T-cell (primary cell): ENCODE measurements at regions not wholly inside any gene's neighbourhood (a gene's known extent, or its start where the extent isn't known, plus 50 kb on each side); places are given as distances from the start of the nearest gene placed in this dataset.
"Not testable (repeated sequence)": the region's sequence is repeated elsewhere in the genome, so short reads cannot be mapped to it uniquely, and the experiment has no call there.

Experiments used
- ATAC-seq, 4 experiments: fragments of 200-7000 bp in 3 of 4; fragments of 150-1000 bp in 1 of 4; cut with Tn5 transposase; replicated peaks in 1 of 4; 1 replicate in 3 of 4; 2 replicates in 1 of 4; pipeline ENCODE4 v1.10.0; 2021; ENCODE audit warnings: moderate library complexity in 3 of 4, mild to moderate bottlenecking in 2 of 4, moderate number of reproducible peaks in 1 of 4
- CTCF ChIA-PET, 2 donors: fragments of 300-600 bp; sonication (Branson Sonifier 250); formaldehyde crosslinking; loops; one replicate each; lab custom pipeline; 2022; ENCODE audit warnings: antibody characterized with exemption in 2 of 2; lab: Charles Lee
- POLR2A ChIA-PET, 2 donors: fragments of 300-600 bp; sonication (Branson Sonifier 250); formaldehyde crosslinking; loops; one replicate each; lab custom pipeline; 2022; ENCODE audit warnings: antibody characterized with exemption in 2 of 2; lab: Charles Lee
- DNase-seq, 35 experiments: peaks; one replicate each; pipeline versions ENCODE4 v3.0.0 to v3.0.0-alpha.2; 2013 to 2023
- H3K27ac ChIP-seq: one replicate; pipeline ENCODE4 v1.5.1; 2013; ENCODE audit warnings: low read length
- H3K27me3 ChIP-seq, 2 experiments: replicated peaks in 1 of 2; 1 replicate in 1 of 2; 2 replicates in 1 of 2; pipeline versions ENCODE4 v1.6.1 to v1.7.0; 2013; ENCODE audit warnings: low read length in 1 of 2, mixed read lengths in 1 of 2; ENCODE audit not compliant: control insufficient read depth in 2 of 2, insufficient read depth in 2 of 2; ENCODE audit errors: extremely low read depth in 1 of 2
- H3K36me3 ChIP-seq, 2 donors: 1 replicate in 1 of 2; 2 replicates in 1 of 2; pipeline versions ENCODE4 v1.6.1 to v1.7.0; 2013; ENCODE audit warnings: low read length in 1 of 2; ENCODE audit not compliant: control insufficient read depth in 2 of 2, insufficient read depth in 1 of 2; ENCODE audit errors: extremely low read depth in 1 of 2
- H3K4me1 ChIP-seq, 2 experiments: 1 replicate in 1 of 2; 2 replicates in 1 of 2; pipeline versions ENCODE4 v1.6.1 to v1.7.0; 2013; ENCODE audit warnings: low read length in 2 of 2, mixed read lengths in 1 of 2; ENCODE audit not compliant: insufficient read depth in 2 of 2, control insufficient read depth in 1 of 2; ENCODE audit errors: extremely low read depth in 1 of 2
- H3K4me3 ChIP-seq, 2 donors: 1 replicate in 1 of 2; 2 replicates in 1 of 2; pipeline versions ENCODE4 v1.5.1 to v1.7.0; 2013; ENCODE audit warnings: mild to moderate bottlenecking in 2 of 2, low read length in 1 of 2, moderate library complexity in 1 of 2; ENCODE audit not compliant: control insufficient read depth in 1 of 2; ENCODE audit errors: extremely low read depth in 1 of 2
- H3K9me3 ChIP-seq: 2 replicates; pipeline ENCODE4 v1.7.0; 2013
- H3K27ac Mint-ChIP-seq, 2 donors: one replicate each; pipeline ENCODE4 v1.8.0; 2020 to 2021; ENCODE audit warnings: mild to moderate bottlenecking in 2 of 2, mixed read lengths in 2 of 2
- H3K27me3 Mint-ChIP-seq, 2 donors: one replicate each; pipeline ENCODE4 v1.8.0; 2021 to 2022; ENCODE audit warnings: mixed read lengths in 2 of 2
- H3K36me3 Mint-ChIP-seq: one replicate; pipeline ENCODE4 v1.8.0; 2021; ENCODE audit warnings: mixed read lengths
- H3K4me1 Mint-ChIP-seq, 3 donors: one replicate each; pipeline ENCODE4 v1.8.0; 2020 to 2022; ENCODE audit warnings: mixed read lengths in 3 of 3, mild to moderate bottlenecking in 1 of 3
- H3K4me3 Mint-ChIP-seq, 3 donors: one replicate each; pipeline ENCODE4 v1.8.0; 2020 to 2022; ENCODE audit warnings: mild to moderate bottlenecking in 3 of 3, mixed read lengths in 3 of 3, moderate library complexity in 3 of 3
- H3K9me3 Mint-ChIP-seq, 3 donors: one replicate each; pipeline ENCODE4 v1.8.0; 2020 to 2022; ENCODE audit warnings: mixed read lengths in 3 of 3
- WGBS: methylation state at CpG from one replicate; pipeline ENCODE4 v1.1.5; 2013; ENCODE audit warnings: missing lambda C conversion rate; ENCODE audit not compliant: insufficient coverage; 5-methylcytosine and 5-hydroxymethylcytosine counted together

DNA sequence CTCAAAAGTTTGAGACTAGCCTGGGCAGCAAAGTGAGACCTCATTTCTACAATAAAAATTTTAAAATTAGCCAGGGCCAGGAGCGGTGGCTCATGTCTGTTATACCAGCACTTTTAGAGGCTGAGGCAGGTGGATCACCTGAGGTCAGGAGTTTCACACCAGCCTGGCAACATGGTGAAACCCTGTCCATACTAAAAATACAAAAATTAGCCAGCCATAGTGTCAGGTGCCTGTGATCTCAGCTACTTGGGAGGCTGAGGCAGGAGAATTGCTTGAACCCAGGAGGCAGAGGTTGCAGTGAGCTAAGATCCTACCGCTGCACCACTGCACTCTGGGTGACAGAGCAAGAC, 85.1 kb upstream of the MAP4 start:
- H3K4me1 Mint-ChIP-seq, ATAC-seq, H3K27ac ChIP-seq, H3K36me3 Mint-ChIP-seq, POLR2A ChIA-PET, H3K27ac Mint-ChIP-seq, H3K9me3 ChIP-seq, H3K36me3 ChIP-seq, H3K9me3 Mint-ChIP-seq, DNase-seq, H3K4me1 ChIP-seq, H3K27me3 Mint-ChIP-seq, H3K4me3 ChIP-seq, H3K27me3 ChIP-seq, CTCF ChIA-PET, H3K4me3 Mint-ChIP-seq: not testable (repeated sequence)
- WGBS, result 90% methylated on average over 1 of the region's 2 CpGs

DNA sequence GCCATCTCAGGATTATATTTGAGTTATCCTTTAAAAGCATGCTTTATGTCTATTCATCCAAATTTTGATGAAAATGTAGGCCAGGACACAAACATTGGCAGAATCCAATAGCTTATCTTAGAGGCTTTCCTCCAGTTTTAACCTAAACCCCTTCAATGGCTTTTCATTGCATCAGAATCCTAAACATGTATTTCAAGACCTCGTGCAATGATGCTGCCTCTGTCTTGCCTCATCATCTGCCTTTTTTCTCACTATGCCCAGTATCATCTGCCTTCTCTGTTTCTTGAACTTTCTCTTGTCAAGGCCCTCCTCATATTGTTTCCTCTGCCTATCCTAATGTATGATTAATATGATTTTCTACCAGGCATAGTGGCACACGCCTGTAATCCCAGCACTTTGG, 76.1 kb upstream of the MAP4 start:
- Histone ChIP-seq H3K27me3 (no peaks in the 10 kb centered on the region), H3K36me3 (no peaks in the 10 kb centered on the region), H3K9me3 (no peaks in the 10 kb centered on the region), H3K4me3 (no peak overlapping the region), H3K27ac (no peak overlapping the region), H3K4me1 (peaks cover 5 to 17% of the 10 kb centered on the region in 2 experiments)
- ATAC-seq (no peak), DNase-seq (no peak)
- POLR2A ChIA-PET, result interaction anchor here (0.6 kb wide), 2 partner anchors 56 to 585 kb away, joined by 7 to 8 read pairs; no protein-coding TSS in a partner anchor
- H3K36me3 Mint-ChIP-seq, result no peaks in the 10 kb centered on the region
- peaks cover 16 to 17% (median 16%) of the 10 kb centered on the region in 3 donors for H3K4me1 Mint-ChIP-seq
- H3K9me3 Mint-ChIP-seq, result no peaks in the 10 kb centered on the region
- H3K4me3 Mint-ChIP-seq, result no peak overlapping the region
- CTCF ChIA-PET, result no interaction called here
- WGBS, result 100% methylated on average over 1 of the region's 2 CpGs
- no peaks in the 10 kb centered on the region for H3K27me3 Mint-ChIP-seq
- no peak overlapping the region for H3K27ac Mint-ChIP-seq

DNA sequence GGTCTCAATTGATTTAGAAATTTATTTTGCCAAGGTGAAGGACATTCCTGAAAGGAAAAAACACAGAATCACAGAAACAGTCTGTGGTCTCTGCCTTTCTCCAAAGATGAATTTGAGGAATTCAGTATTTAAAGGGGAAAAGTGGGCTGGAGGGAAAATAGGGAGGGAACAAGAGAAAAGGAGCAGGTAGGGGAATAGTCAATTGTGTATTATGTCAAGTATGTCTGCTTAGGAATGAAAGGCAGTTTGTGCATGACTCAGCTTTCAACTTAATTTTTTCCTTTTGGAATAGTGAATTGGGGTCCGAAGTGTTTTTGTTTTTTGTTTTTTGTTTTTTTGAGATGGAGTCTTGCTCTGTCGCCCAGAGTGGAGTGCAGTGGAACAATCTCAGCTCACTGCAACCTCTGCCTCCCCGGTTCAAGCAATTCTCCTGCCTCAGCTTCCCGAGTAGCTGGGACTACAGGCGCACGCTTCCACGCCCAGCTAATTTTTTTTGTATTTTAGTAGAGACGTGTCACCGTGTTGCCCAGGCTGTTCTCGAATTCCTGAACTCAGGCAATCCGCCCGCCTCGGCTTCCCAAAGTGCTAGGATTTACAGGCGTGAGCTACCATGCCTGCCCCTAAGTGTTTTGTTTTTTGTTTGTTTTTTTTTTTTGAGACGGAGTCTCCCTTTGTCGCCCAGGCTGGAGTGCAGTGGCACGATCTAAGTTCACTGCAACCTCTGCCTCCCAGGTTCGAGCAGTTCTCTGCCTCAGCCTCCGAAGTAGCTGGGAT, 74.1 kb upstream of the MAP4 start:
- H3K27ac ChIP-seq, result no peak overlapping the region
- Mint-ChIP-seq H3K4me3 (peak overlapping the region; percentile 35 to 95 (median 92)), H3K36me3 (no peaks in the 10 kb centered on the region), H3K9me3 (no peaks in the 10 kb centered on the region), H3K4me1 (peaks cover 24% of the 10 kb centered on the region in 3 donors), H3K27ac (peak overlapping the region in 1 of 2 donors; percentile 25), H3K27me3 (no peaks in the 10 kb centered on the region)
- no peaks in the 10 kb centered on the region for H3K36me3 ChIP-seq
- 94% methylated on average over 11 of the region's 19 CpGs for WGBS
- no peaks in the 10 kb centered on the region for H3K9me3 ChIP-seq
- ChIA-PET POLR2A (interaction anchor here in 1 of 2 donors (0.6 to 0.7 kb wide), 3 partner anchors 360 to 1694 kb away, joined by 3 read pairs; no protein-coding TSS in a partner anchor), CTCF (no interaction called here)
- no peak overlapping the region for H3K4me3 ChIP-seq
- no peaks in the 10 kb centered on the region for H3K27me3 ChIP-seq
- peaks cover 5 to 19% of the 10 kb centered on the region in 2 experiments for H3K4me1 ChIP-seq
- ATAC-seq, result no peak
- DNase-seq, result no peak

DNA sequence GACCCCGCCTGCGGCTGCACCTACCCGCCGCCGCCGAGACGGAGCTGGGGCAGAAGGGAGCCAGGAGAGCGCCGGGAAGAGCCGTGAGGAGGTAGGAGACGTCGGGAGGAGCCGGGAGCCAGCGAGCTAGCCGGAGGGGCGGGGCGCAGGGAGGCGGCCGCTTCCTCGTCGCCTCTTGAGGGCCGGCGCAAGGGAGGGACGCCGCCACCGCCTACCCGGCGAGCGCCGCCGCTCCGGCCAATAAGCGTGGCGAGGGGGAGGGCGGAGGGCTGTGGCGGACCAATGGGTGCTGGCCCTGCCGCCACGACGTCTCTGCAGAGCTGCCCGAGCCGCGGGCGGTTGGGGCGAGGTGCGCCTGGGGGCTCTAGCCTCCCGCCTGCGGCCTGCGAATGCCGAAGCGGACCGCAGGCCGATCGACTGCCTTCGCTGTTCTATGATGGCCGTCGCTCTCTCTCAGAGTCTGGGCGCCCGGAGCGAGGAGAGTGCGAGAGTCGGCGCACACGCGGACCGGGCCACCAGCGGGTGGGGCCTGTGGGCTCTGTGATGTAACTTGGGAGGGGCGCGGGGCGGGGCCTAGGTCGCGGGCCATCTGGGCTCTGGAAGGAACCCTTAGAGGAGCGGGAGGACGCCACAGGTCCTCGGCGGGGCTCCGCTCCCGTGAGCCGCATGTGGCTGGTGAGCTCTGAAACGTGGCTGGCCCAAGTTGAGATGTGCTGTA, 72.7 kb upstream of the MAP4 start:
- POLR2A ChIA-PET, result no interaction called here
- no peaks in the 10 kb centered on the region for H3K27me3 ChIP-seq
- H3K27ac Mint-ChIP-seq, result peak overlapping the region; percentile 95 to 98

DNA sequence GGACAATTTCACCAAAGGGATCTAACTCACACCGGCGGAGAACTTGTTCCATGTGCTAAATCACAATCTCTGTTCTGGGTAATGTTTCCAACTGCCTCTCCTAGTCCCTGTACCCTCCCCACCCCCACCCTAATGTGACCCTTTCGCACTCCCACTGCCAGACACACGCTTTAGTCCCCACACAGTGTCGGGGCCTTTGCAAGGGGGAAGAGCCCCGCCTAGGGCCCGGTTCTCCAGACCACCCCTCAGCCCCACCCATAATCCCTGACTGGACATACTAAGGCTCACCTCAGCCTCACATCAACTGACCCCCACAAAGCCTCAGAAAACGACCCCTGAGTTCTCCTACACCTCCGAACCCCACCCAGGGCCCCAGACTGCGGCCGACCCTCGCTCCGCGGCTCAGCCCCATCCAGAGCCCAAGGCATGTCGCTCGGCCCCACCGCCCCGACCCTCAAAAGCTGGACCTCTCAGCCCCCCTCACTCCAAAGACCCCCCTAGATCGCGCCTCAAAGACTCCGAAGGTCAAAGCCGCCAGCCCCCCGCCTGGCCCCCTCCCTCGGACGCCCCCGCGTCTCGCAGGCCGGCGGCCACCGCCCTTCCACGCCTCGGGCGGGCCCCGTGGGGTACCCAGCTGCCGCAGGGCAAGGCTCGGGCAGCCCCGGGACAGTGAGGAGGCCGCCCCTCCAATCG, 72.0 kb upstream of the MAP4 start:
- Histone ChIP-seq H3K36me3 (no peaks in the 10 kb centered on the region), H3K4me1 (peaks cover 5 to 19% of the 10 kb centered on the region in 2 experiments), H3K9me3 (no peaks in the 10 kb centered on the region), H3K27me3 (no peaks in the 10 kb centered on the region), H3K27ac (peak overlapping the region; percentile 23), H3K4me3 (peak overlapping the region; percentile 73 to 82)
- no peaks in the 10 kb centered on the region for H3K9me3 Mint-ChIP-seq
- ATAC-seq (peak; percentile 13 to 36 (median 28)), DNase-seq (peak in 7 of 35 experiments; percentile 1 to 13 (median 1))
- peak overlapping the region; percentile 74 to 87 for H3K27ac Mint-ChIP-seq
- peak overlapping the region; percentile 92 to 97 (median 95) for H3K4me3 Mint-ChIP-seq
- POLR2A ChIA-PET, result interaction anchor here (0.6 to 0.7 kb wide), 2 partner anchors 102 to 603 kb away, joined by 3 read pairs; no protein-coding TSS in a partner anchor
- peaks cover 24 to 31% (median 30%) of the 10 kb centered on the region in 3 donors for H3K4me1 Mint-ChIP-seq
- no peaks in the 10 kb centered on the region for H3K27me3 Mint-ChIP-seq
- peaks cover 8% of the 10 kb centered on the region for H3K36me3 Mint-ChIP-seq
- WGBS, result under 1% methylated on average over 35 of the region's 40 CpGs
- CTCF ChIA-PET, result interaction anchor here in 1 of 2 donors (0.6 to 0.7 kb wide), 3 partner anchors 48 to 1200 kb away, joined by 3 to 4 read pairs (median 3); partner anchors contain the start of genes CCDC51 and TMA7

More for the DNA sequence above, 72.7 kb upstream of the MAP4 start:
- peak; percentile 94 to 98 (median 98) for ATAC-seq
- DNase-seq, result peak; percentile 85 to 96 (median 92)
- Histone ChIP-seq H3K27ac (peak overlapping the region; percentile 79), H3K4me1 (peaks cover 5 to 19% of the 10 kb centered on the region in 2 experiments), H3K36me3 (no peaks in the 10 kb centered on the region), H3K4me3 (peak overlapping the region; percentile 73 to 82), H3K9me3 (no peaks in the 10 kb centered on the region)
- Mint-ChIP-seq H3K4me1 (peaks cover 24 to 31% (median 30%) of the 10 kb centered on the region in 3 donors), H3K36me3 (peaks cover 8% of the 10 kb centered on the region), H3K9me3 (no peaks in the 10 kb centered on the region), H3K4me3 (peak overlapping the region; percentile 92 to 97 (median 95)), H3K27me3 (no peaks in the 10 kb centered on the region)
- WGBS, result 0% methylated on average over 66 of the region's 79 CpGs
- CTCF ChIA-PET, result interaction anchor here in 1 of 2 donors (0.5 to 0.7 kb wide), 3 partner anchors 43 to 1206 kb away, joined by 3 to 4 read pairs (median 3); no protein-coding TSS in a partner anchor

DNA sequence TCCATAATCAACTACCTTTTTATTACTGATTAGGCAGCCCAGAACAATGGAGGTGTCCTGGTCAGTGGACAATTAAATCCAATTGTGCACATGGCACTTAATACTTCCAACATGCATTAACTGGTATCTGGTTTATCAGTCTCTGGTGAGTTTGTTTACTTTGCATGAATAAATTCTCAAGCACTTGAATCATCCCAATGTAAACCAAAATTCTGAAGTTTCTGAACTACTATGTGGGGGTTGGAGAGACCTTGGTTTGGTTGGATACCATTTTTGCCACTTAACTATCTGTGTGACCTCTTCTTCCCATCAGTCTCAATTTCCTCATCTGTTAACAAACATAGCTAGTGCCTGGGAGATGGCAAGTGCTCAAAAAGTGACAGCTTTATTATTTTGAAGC, 70.5 kb upstream of the MAP4 start:
- peak overlapping the region in 1 of 2 donors; percentile 52 for H3K27ac Mint-ChIP-seq
- Histone ChIP-seq H3K27ac (no peak overlapping the region), H3K4me3 (no peak overlapping the region), H3K36me3 (no peaks in the 10 kb centered on the region), H3K4me1 (peaks cover 5 to 19% of the 10 kb centered on the region in 2 experiments), H3K27me3 (no peaks in the 10 kb centered on the region), H3K9me3 (no peaks in the 10 kb centered on the region)
- H3K9me3 Mint-ChIP-seq, result no peaks in the 10 kb centered on the region
- CTCF ChIA-PET, result no interaction called here
- no peak for DNase-seq
- POLR2A ChIA-PET, result no interaction called here
- peaks cover 24 to 35% (median 30%) of the 10 kb centered on the region in 3 donors for H3K4me1 Mint-ChIP-seq
- H3K4me3 Mint-ChIP-seq, result peak overlapping the region; percentile 92 to 97 (median 95)
- H3K27me3 Mint-ChIP-seq, result no peaks in the 10 kb centered on the region
- no peak for ATAC-seq
- peaks cover 11% of the 10 kb centered on the region for H3K36me3 Mint-ChIP-seq
